ENCODE measurements at regions not wholly inside any gene's neighbourhood (a gene's known extent, or its start where the extent isn't known, plus 50 kb on each side); places are given as distances from the start of the nearest gene placed in this dataset.

DNA sequence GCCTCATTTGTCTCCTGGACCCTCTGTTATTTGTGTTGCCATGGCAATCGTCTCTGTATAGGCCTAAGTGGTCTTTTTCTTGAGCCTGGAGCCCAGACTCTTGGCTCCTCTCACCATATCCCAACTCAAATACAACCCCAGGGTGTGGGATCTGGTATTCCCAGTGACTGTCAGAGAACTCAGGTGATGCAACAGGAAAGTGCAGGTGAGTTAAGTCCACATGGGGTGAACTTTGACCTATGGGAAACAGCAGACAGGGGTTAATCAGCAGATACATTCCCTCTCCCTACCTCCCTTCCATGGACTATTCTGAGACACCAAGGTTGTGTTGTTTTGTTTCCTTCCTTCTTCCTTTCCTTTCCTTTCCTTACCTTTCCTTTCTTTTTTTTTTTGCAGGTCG, 130.9 kb upstream of the RPS6KA3 start:
- no peak for DNase-seq (ENCODE audit: low read depth in 4 of 4, low spot score in 3 of 4)

DNA sequence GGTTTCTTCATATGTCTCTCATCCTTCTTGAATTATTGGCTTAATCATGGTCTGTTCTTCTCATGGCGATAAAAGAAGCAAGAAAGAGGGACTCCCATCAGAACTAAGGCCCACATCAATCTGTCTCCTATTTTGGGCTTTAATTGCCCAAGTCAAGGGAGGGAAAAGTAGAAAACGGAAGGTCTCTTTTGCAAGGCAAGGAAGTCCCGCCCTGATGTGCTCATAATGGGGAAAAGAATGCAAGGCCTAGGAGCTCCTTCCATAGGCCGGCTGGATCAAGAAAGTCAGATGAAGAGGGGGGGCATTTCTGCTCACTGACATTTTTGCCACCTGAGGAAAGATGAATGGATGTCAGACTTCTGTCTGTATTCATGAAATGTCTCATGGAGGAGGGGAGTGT, 127.7 kb upstream of the RPS6KA3 start:
- DNase-seq (ENCODE audit: low read depth in 4 of 4, low spot score in 3 of 4) = no peak

DNA sequence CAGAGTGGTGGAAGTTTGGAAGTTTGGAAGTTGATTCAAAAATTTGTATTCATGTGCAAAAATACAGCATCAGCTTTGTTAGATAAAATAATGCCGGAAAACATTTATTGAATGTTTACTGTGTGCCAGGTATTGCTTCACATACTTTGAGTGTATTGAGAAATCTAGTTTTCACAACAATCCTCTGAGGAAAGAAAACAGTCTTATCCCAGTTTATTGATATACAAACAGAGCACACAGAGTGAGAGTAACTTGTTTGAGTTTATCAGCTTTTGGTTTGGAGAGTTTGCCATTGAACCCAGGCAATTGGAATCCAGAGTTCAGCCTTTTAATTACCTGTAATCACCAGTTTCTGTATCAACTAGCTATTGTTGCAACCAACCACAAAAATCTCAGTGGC, 127.2 kb upstream of the RPS6KA3 start:
- DNase-seq (ENCODE audit: low read depth in 4 of 4, low spot score in 3 of 4) = no peak

DNA sequence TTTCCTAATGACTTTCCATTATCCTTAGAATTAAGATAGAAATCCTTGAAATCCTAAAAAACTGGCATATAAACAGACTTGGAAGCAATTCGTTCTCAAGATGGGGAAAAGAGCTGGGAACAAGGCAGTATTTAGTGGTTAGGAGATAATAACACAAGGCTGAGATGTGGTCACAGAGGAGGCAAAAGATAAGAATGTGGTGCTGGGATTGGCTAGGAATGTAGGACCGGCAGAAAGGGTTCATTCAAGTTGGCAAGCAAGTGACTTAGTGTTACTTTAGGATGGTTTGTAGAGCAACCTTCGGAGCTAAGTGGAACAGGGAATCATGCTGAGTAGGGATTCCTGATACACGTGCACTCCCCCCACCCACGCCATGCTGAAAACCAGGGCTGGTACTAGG, 121.9 kb upstream of the RPS6KA3 start:
- no peak for DNase-seq (ENCODE audit: low read depth in 4 of 4, low spot score in 3 of 4)

DNA sequence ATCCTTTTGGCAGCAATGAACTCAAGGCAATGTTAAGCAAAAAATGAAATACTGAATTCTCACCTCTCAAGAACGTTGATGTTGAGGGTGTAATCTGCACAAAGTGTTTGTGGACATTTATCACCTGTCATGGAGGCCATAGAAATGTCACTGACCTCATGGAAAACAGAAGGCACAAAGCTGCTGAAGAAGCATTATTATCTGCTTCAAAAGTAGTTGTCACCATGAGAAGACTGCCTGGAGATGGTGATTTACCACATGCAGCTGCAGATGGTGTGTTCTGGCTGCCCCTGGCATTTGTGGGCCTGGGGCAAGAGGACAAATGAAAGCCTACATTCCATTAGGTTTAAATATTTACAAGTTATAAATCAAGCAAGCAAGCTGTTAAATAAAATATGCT, 116.8 kb upstream of the RPS6KA3 start:
- no peak for DNase-seq (ENCODE audit: low read depth in 4 of 4, low spot score in 3 of 4)

DNA sequence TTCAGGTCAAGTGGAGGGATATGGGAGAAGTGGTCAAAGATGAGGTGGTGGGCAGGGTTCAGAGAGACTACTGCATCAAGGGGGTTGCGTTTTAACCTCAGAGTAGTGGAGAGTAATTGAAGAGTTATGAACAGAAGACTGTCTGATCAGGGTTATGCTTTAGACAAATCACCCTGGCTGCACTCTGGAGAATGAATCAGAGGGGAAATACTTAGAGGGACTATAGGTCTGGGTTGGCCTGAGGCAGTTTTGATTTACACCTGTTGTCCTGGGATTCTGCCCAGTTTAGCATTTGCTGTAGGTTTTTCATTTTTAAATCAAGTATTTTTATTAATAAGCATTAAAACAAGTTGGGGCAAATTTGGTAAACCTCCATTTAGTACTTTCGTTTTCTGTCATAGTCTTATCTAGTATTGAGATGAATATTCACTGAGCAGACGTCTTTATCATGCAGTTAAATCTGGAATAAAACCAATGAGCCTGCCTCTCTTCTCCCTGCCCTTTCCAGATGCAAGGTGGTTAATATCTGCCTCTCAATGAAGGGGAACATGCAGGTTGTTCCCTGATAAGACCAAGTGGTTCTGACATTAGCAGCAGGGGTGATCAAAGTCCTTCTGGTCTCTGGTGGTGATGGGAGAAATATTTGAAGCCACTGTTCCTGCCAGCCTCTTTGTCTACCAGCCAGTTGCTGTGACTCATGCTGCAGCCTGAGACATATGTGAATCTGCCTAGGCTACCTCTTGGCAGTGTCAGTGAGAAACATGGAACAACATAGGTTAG, 116.0 kb upstream of the RPS6KA3 start:
- no peak for DNase-seq (ENCODE audit: low read depth in 4 of 4, low spot score in 3 of 4)

DNA sequence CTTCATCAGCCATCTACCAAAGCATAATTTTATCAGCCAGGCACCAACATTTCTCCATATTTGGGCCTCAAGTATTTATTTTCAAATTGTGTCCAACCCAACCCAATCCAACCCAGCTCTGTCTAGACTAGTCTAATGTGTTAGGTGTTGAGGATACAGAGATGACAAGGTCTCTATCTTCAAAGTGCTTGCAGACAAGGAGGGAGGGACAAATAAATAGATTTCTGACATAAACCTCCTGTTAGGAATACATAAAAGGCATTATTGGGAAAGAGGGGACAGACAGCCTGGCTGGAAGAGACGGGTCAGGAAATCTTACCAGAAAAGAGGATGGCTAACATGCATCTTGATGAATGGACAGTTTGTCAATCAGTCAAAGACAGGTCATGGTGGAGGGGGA, 115.4 kb upstream of the RPS6KA3 start:
- DNase-seq (ENCODE audit: low read depth in 4 of 4, low spot score in 3 of 4) = no peak

DNA sequence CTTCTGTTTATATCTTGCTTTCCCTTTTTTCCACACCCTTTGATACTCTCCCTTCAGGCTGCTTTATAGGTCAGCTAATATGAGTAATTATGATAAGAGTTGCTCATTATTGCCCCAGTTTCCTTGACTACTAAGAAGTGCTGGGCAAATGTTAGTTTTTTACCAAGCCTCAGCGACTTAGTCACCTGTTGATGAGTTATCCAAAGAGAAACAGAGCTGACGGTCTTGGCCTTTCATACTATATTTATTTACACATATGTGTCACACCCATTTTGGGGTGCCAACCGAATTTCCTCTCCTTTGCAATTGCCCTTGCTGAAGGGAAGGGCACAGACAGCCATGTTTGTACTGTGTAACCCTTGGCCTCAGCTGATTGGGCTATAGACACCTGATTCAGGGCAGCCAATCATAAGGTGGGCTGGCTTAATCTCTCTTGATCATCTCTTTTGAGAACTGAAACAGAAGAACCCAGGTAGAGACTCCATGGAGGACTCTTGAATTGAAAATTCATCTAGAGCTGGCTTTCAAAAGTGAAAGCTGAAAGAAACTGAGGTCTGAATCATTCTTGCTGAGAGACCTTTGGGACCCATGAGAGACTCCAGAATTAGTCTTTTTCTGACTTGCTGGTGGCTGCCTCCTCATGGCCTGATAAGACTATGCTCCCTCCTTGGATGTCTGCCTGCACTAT, 111.7 kb upstream of the RPS6KA3 start:
- no peak for DNase-seq (ENCODE audit: low read depth in 4 of 4, low spot score in 3 of 4)

DNA sequence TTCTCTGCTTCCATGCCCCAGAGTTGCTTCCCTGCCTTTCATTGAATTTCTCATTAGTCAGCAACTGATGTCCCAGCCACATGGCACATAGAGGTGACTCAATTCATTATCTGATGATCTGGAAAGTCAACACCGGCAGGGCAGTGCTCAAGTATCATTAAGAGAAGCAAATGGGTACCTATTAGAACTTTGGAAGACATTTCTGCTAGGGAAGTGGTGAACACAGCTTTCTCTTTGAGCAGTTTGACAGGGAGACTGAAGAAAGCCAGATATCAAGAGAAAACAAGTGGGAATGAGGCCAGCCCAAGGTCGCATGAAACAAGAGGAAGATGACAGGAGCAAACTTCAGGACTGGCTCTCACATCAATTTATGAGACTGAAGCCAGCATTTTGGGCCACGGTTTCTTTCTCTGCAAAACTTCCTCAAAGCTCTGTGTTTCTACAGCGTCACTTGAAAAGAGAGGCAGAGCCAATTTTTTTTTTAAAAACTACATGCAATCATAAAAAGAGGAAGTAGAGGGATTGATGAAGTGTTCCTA, 108.3 kb upstream of the RPS6KA3 start:
- no peak for DNase-seq (ENCODE audit: low read depth in 4 of 4, low spot score in 3 of 4)

DNA sequence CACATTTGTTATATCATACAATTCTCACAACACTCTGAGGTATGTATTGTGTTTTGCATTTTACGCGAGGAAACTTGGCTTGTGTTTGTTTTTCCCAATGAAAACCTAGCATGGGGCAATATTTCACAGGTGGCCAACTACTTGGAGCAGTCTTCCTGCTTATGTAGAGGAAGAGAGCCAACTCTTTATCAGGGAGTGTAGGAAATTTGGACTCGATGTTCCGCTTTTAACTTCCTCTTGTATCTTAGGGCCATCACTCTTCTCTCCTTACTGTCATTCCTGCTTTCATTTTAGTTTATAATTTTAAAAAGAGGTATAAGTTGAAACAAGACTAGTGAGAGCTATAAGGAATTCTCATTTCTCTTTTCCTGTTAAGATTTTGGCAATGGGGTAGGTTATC, 107.7 kb upstream of the RPS6KA3 start:
- no peak for DNase-seq (ENCODE audit: low read depth in 4 of 4, low spot score in 3 of 4)

DNA sequence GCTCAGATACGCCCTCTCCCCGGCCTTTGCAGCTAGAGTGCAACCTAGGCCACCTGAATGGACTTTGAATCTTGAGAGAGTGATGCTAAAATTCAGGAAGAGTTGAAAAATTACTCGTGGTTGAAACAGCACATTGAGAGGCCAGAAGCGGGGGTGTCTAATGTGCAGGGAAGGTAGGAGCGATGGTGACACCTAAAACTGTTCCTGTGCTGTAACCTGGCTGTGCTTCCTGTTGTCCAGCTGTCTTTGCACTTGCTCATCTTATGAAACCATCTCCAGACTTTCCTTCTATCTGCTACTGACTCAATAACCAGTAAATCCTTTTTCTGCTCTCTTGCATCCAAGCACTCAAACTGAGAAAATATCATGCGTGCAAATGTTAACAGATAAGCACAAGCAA, 106.4 kb upstream of the RPS6KA3 start:
- DNase-seq (ENCODE audit: low read depth in 4 of 4, low spot score in 3 of 4) = no peak

DNA sequence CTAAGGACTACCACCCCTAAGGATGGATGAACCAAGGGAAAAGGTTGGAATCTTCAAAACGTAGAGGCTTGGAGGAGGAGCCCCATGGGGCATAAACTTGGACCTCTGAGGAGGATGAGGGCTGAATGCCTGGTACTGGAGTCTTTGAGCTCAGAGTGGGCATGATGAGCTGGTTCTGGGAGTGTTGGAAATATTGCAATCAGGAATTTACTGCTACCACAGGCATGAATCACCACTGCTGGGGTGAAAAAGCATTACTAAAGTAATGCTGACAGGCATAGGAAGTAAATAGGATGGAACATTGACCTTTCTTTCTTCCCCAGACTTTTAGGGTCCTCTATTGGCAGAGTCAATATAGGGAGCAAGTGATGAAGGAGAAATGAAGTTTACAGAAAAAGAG, 105.8 kb upstream of the RPS6KA3 start:
- no peak for DNase-seq (ENCODE audit: low read depth in 4 of 4, low spot score in 3 of 4)

DNA sequence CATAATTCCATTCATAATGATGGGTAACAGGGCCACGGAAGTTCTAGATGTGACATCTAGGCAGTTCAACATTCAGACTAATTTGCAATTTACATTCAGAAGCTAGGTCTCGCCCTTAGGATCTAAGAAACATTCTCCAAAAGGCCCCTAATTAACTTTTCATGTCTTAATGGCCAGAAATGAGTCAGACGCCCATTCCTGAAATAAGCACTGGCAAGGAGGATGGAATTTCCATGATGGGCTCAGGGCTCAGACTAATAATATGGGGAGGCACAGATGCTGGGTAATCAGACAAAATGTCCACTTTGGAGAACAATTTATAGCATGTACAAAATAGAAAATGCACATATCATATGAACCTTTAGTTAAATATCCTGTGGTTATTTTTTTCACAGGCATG, 102.8 kb upstream of the RPS6KA3 start:
- no peak for DNase-seq (ENCODE audit: low read depth in 4 of 4, low spot score in 3 of 4)

DNA sequence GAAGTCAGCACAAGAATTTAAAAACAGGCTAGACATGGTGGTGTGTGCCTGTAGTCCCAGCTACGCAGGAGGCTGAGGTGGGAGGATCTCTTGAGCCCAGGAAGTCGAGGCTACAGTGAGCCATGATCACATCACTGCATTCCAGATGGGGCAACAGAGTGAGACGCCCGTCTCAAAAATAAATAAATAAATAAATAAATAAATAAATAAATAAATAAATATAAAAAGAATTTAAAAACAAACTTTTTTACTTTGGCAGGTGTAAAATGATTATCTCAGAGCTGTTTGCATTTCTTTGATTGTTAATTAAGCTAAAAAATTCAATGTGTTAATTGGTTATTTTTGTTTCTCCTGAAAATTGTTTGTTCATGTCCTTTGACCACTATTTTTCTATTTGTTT, 97.5 kb upstream of the RPS6KA3 start:
- DNase-seq (ENCODE audit: low read depth in 4 of 4, low spot score in 3 of 4) = no peak

DNA sequence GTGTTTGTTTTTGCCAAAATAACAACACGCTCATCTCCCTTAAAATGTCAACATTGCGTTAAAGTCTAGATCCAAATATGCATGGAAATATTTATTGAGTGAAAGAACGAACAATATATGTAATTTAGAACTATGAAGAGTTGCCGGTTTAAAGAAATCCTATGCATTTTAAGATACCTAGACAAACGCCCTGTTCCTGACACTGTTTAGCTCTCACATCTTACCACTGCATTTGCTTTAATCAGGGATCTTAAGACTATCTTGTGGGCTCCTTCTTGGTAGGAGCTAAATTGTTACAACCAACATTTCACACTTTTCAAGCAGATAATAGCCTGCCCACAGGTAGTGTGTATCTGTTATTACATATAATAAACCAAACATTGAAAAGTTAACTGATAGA, 96.6 kb upstream of the RPS6KA3 start:
- no peak for DNase-seq (ENCODE audit: low read depth in 4 of 4, low spot score in 3 of 4)

DNA sequence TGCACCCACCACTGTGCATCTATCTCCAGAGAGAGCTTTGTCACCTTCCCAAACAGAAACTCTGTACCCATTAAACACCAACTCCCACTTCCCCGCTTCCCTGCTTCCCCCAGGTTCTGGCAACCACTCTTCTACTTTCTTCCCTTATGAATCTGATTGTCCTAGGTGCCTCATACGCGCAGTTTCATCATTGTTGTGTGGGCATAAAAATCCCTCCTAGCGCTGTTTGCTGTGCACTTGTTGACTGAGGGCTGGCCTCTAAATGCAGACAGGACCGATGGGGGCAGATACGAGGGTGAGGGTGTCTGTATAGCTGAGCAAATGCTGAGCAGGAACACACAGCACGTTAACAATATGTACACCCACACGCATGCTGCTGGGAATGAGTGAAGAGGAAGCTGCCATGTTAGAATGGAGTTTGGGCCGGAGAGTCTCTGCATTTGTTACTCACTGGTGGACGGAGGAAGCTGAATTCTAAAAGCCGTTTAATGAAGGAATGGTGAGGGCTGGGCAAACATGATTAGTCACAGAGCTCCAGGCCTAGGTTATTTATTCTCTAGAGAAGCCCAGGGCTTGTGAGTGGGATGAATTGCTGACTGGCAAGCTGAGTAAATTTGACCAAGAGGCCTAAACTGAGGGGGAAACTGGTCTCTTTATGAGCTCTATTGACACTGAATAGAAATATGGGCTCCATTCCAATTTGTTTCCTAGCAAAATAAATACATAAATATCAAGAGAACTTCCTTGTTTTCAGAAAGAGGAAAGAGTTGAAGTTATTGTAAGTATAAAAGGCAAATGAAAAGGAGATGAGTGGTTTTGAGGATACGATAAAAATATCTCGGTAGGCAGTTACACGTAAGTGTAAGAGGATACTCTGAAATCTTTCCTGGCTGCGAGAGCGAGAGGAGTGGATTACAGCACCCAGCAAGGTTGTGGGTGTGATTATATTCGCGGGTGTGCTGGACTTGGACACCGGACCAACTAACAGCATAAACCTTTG, 95.9 kb upstream of the RPS6KA3 start:
- peak in 1 of 4 donors; percentile 8 for DNase-seq (ENCODE audit: low read depth in 4 of 4, low spot score in 3 of 4)

DNA sequence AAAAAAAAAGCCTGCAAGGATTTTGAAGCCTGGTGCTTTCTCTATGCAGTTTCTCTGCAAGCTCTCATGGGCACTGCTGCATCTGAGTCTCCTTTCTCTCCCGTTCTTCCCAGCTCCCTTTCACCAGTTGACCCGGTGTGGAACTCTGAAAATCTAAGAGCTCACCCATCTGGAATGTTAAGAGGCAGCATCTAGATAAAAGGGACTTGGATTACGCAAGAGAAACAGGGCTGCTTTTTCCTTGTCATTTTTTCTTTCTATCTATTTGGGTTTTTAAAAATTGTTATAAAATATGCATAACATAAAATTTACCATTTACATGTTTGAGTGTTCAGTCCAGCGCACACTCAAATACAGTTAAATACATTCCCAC, 95.2 kb upstream of the RPS6KA3 start:
- DNase-seq (ENCODE audit: low read depth in 4 of 4, low spot score in 3 of 4) = no peak

DNA sequence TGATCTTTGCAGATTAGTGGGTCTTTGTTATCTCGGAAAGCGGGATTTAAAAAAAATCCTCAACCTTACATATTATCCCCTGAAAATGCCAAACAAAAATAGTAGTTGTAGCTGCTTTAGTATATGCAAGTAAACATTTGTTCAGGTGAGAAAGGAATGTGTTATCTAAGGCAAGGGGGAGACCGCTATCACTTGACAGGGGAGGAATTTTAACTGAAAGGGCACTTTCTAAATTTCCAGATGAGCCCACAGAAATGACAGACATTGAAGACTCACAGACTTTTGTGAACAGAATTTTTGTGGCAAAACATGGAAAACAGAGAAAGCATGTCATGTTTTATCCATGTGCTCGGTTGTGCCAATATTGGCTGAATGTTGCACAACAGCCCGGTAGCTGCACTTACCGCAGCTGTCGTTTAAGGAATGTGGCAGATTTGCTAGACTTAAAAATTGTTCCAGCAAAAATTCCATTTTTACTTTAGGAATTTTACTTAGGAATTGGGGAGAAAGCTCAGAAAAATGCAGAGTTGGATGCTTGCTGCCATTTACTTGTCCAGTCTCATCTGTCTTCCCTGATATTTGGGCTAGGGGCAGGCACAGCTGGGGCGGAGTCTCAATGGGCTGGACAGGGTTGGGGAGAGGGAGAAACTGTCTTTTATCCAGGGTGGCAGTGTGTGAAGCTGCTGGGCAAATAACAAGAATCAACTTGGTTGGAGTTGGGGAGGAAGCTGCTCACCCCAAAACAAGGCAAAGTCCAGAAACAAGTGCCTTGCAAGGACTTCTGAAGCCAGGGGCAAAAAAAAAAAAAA, 94.6 kb upstream of the RPS6KA3 start:
- DNase-seq (ENCODE audit: low read depth in 4 of 4, low spot score in 3 of 4) = no peak

DNA sequence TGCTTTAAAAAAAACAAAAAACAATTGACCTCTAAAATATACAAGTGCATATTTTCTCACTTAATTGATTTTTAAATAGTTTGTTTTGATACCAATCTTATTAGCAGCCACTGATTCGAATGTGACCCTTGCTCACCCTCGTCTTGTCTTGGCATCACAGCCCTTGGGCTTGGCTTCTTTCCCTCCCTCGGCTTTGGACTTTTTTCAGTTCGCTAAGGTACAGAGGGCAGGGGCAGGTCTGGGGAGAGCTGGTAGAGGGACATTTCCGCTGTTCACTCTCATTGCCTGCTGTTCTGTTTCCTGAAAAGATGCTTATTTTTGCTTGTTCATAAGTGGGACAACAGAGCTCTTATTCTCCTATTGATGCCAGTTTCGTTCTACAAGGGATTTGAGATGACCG, 88.5 kb upstream of the RPS6KA3 start:
- DNase-seq (ENCODE audit: low read depth in 4 of 4, low spot score in 3 of 4) = no peak

DNA sequence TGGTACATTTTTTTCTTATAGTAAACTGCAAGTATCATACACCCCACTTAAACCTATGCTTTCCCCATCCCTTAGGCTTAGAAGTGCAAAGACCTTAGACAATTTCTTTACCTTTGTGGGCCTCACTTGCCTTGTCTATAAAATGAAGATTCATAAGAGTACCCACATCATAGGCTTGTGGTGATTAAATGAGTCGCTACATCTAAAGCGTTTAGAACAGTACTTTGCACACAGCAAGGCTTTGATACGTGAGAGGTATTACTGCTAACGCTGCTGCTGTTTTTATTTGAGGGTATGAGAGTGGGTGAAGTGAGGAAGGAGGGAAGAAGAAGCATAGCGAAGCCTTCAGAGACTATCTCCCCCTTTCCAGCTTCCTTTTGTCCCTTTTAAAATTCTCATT, 87.8 kb upstream of the RPS6KA3 start:
- DNase-seq (ENCODE audit: low read depth in 4 of 4, low spot score in 3 of 4) = no peak

Data from right renal pelvis (tissue), 4 donors.